ENCODE measurements at regions not wholly inside any gene's neighbourhood (a gene's known extent, or its start where the extent isn't known, plus 50 kb on each side); places are given as distances from the start of the nearest gene placed in this dataset.

DNA sequence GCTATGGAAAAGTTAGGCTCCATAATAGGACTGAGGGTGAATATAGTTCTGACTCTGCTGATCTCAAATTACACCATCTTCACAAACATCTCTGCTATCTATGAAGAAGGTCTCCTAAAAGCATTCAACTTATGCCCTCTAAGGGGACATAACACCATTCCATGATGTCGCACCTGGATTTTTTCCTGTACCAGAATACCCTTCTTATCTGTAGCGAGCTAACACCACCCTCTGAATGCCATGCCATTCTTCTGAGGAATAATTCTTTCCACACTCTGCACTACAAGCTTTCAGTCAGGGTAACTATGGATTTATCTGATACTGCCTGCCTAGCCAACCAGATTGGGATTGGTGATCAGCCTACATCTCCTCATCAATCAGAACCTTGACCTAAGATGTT lies 203.8 kb downstream of the PTPRC start:
- no peak for TF ChIP-seq CSDC2 (CRISPR knock-in tag; IDR thresholded peaks at IDR 0.05)
- no peak for TF ChIP-seq BACH2 (CRISPR knock-in tag; IDR thresholded peaks at IDR 0.05; ENCODE audit: borderline replicate concordance)
- TF ChIP-seq ISL1 (CRISPR knock-in tag; IDR thresholded peaks at IDR 0.05), result no peak
- no peak for TF ChIP-seq ZFP30 (CRISPR knock-in tag; IDR thresholded peaks at IDR 0.05)
- TF ChIP-seq GLIS3 (CRISPR knock-in tag; IDR thresholded peaks at IDR 0.05), result no peak
- no peak for TF ChIP-seq OSR1 (CRISPR knock-in tag; IDR thresholded peaks at IDR 0.05)
- TF ChIP-seq SNAI2 (CRISPR knock-in tag; IDR thresholded peaks at IDR 0.05), result no peak
- no peak for ATAC-seq

DNA sequence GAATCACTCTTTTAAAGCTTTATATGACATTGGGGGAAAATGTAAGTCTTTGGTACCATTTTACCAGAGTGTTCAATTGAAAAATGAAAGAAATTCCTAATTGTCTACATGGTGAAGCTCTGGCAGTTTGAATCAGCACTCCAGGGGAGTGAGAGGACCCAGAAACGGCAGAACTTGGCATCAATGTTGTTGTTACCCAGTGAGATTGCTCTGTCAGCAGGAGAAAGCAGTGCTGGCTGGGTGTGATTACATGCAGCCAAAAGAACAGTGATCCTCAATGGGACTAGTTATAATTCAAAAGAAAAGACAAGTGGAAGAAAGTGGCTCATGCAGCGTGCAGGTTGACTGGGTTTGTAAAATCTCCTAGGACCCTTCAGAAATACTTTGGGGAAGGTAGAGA lies 206.4 kb downstream of the PTPRC start:
- TF ChIP-seq BACH2 (CRISPR knock-in tag; IDR thresholded peaks at IDR 0.05; ENCODE audit: borderline replicate concordance), result no peak
- TF ChIP-seq, protein P1, sequence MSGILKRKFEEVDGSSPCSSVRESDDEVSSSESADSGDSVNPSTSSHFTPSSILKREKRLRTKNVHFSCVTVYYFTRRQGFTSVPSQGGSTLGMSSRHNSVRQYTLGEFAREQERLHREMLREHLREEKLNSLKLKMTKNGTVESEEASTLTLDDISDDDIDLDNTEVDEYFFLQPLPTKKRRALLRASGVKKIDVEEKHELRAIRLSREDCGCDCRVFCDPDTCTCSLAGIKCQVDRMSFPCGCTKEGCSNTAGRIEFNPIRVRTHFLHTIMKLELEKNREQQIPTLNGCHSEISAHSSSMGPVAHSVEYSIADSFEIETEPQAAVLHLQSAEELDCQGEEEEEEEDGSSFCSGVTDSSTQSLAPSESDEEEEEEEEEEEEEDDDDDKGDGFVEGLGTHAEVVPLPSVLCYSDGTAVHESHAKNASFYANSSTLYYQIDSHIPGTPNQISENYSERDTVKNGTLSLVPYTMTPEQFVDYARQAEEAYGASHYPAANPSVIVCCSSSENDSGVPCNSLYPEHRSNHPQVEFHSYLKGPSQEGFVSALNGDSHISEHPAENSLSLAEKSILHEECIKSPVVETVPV (CRISPR knock-in tag; IDR thresholded peaks at IDR 0.05), result no peak
- ATAC-seq, result no peak

DNA sequence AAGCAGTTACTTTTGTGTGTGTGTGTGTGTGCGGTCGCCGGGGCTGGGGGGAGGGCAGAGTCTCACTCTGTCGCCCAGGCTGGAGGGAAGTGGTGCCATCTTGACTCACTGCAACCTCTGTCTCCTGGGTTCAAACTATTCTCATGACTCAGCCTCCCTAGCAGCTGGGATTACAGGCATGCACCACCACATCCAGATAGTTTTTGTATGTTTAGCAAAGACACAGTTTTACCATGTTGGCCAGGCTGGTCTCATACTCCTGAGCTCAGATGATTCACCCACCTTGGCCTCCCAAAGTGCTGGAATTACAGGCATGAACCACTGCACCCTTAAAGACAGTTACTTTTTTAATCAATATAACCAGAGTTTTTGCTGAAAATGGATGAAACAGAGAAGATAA lies 207.0 kb downstream of the PTPRC start:
- no peak for ATAC-seq
- TF ChIP-seq ZNF565 (CRISPR knock-in tag; conservative IDR thresholded peaks at IDR 0.05; ENCODE audit: low read depth), result no peak
- TF ChIP-seq, protein P2, sequence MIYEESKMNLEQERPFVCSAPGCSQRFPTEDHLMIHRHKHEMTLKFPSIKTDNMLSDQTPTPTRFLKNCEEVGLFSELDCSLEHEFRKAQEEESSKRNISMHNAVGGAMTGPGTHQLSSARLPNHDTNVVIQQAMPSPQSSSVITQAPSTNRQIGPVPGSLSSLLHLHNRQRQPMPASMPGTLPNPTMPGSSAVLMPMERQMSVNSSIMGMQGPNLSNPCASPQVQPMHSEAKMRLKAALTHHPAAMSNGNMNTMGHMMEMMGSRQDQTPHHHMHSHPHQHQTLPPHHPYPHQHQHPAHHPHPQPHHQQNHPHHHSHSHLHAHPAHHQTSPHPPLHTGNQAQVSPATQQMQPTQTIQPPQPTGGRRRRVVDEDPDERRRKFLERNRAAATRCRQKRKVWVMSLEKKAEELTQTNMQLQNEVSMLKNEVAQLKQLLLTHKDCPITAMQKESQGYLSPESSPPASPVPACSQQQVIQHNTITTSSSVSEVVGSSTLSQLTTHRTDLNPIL (CRISPR knock-in tag; IDR thresholded peaks at IDR 0.05; ENCODE audit: low read depth), result no peak
- TF ChIP-seq, protein P1 (CRISPR knock-in tag; IDR thresholded peaks at IDR 0.05), result no peak
- no peak for TF ChIP-seq CSDC2 (CRISPR knock-in tag; IDR thresholded peaks at IDR 0.05)
- TF ChIP-seq, protein P3, sequence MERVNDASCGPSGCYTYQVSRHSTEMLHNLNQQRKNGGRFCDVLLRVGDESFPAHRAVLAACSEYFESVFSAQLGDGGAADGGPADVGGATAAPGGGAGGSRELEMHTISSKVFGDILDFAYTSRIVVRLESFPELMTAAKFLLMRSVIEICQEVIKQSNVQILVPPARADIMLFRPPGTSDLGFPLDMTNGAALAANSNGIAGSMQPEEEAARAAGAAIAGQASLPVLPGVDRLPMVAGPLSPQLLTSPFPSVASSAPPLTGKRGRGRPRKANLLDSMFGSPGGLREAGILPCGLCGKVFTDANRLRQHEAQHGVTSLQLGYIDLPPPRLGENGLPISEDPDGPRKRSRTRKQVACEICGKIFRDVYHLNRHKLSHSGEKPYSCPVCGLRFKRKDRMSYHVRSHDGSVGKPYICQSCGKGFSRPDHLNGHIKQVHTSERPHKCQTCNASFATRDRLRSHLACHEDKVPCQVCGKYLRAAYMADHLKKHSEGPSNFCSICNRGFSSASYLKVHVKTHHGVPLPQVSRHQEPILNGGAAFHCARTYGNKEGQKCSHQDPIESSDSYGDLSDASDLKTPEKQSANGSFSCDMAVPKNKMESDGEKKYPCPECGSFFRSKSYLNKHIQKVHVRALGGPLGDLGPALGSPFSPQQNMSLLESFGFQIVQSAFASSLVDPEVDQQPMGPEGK (CRISPR knock-in tag; IDR thresholded peaks at IDR 0.05; ENCODE audit: borderline replicate concordance), result no peak
- TF ChIP-seq ZNF70 (CRISPR knock-in tag; IDR thresholded peaks at IDR 0.05), result no peak
- no peak for TF ChIP-seq ZFP30 (CRISPR knock-in tag; IDR thresholded peaks at IDR 0.05)
- no peak for TF ChIP-seq TOX (CRISPR knock-in tag; IDR thresholded peaks at IDR 0.05; ENCODE audit: borderline replicate concordance)
- no peak for TF ChIP-seq ZNF8 (CRISPR knock-in tag; IDR thresholded peaks at IDR 0.05)
- no peak for TF ChIP-seq GLIS3 (CRISPR knock-in tag; IDR thresholded peaks at IDR 0.05)
- TF ChIP-seq SNAI2 (CRISPR knock-in tag; IDR thresholded peaks at IDR 0.05), result no peak
- TF ChIP-seq OSR1 (CRISPR knock-in tag; IDR thresholded peaks at IDR 0.05), result no peak
- TF ChIP-seq, protein P4, sequence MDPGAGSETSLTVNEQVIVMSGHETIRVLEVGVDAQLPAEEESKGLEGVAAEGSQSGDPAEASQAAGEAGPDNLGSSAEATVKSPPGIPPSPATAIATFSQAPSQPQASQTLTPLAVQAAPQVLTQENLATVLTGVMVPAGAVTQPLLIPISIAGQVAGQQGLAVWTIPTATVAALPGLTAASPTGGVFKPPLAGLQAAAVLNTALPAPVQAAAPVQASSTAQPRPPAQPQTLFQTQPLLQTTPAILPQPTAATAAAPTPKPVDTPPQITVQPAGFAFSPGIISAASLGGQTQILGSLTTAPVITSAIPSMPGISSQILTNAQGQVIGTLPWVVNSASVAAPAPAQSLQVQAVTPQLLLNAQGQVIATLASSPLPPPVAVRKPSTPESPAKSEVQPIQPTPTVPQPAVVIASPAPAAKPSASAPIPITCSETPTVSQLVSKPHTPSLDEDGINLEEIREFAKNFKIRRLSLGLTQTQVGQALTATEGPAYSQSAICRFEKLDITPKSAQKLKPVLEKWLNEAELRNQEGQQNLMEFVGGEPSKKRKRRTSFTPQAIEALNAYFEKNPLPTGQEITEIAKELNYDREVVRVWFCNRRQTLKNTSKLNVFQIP (CRISPR knock-in tag; IDR thresholded peaks at IDR 0.05; ENCODE audit: borderline replicate concordance, low read depth), result no peak
- TF ChIP-seq ARNTL (CRISPR knock-in tag; IDR thresholded peaks at IDR 0.05; ENCODE audit: borderline replicate concordance, low read depth), result no peak
- no peak for TF ChIP-seq ESRRG (CRISPR knock-in tag; IDR thresholded peaks at IDR 0.05)
- no peak for TF ChIP-seq RARB (CRISPR knock-in tag; IDR thresholded peaks at IDR 0.05)
- TF ChIP-seq TCF4 (CRISPR knock-in tag; IDR thresholded peaks at IDR 0.05; ENCODE audit: borderline replicate concordance), result no peak
- no peak for TF ChIP-seq ZC3H10 (CRISPR knock-in tag; IDR thresholded peaks at IDR 0.05)
- TF ChIP-seq, protein P5, sequence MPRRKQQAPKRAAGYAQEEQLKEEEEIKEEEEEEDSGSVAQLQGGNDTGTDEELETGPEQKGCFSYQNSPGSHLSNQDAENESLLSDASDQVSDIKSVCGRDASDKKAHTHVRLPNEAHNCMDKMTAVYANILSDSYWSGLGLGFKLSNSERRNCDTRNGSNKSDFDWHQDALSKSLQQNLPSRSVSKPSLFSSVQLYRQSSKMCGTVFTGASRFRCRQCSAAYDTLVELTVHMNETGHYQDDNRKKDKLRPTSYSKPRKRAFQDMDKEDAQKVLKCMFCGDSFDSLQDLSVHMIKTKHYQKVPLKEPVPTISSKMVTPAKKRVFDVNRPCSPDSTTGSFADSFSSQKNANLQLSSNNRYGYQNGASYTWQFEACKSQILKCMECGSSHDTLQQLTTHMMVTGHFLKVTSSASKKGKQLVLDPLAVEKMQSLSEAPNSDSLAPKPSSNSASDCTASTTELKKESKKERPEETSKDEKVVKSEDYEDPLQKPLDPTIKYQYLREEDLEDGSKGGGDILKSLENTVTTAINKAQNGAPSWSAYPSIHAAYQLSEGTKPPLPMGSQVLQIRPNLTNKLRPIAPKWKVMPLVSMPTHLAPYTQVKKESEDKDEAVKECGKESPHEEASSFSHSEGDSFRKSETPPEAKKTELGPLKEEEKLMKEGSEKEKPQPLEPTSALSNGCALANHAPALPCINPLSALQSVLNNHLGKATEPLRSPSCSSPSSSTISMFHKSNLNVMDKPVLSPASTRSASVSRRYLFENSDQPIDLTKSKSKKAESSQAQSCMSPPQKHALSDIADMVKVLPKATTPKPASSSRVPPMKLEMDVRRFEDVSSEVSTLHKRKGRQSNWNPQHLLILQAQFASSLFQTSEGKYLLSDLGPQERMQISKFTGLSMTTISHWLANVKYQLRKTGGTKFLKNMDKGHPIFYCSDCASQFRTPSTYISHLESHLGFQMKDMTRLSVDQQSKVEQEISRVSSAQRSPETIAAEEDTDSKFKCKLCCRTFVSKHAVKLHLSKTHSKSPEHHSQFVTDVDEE (CRISPR knock-in tag; IDR thresholded peaks at IDR 0.05), result no peak
- no peak for TF ChIP-seq ISL1 (CRISPR knock-in tag; IDR thresholded peaks at IDR 0.05)
